PC-3 (cell line): ENCODE measurements at regions not wholly inside any gene's neighbourhood (a gene's known extent, or its start where the extent isn't known, plus 50 kb on each side); places are given as distances from the start of the nearest gene placed in this dataset.

Experiments used
- ATAC-seq: fragments of 200-7000 bp; cut with Tn5 transposase; 2 replicates; pipeline ENCODE4 v1.9.1; 2020; ENCODE audit warnings: mild to moderate bottlenecking, moderate library complexity
- BruUV-seq: library from RNA; stranded (reverse); fragments of 400-500 nt; replicated peaks from 2 replicates; lab custom pipeline; 2021; lab: Mats Ljungman, UMichigan
- CTCF ChIA-PET: fragments of 300-600 bp; sonication (Branson Sonifier 250); formaldehyde crosslinking; loops from one replicate; lab custom pipeline; 2022; ENCODE audit warnings: antibody characterized with exemption; lab: Charles Lee
- POLR2A ChIA-PET: fragments of 300-600 bp; sonication (Branson Sonifier 250); formaldehyde crosslinking; loops from one replicate; lab custom pipeline; 2022; ENCODE audit warnings: antibody characterized with exemption; ENCODE audit not compliant: unreplicated experiment; lab: Charles Lee
- DNase-seq: peaks from one replicate; pipeline ENCODE4 v3.0.0-alpha.2; 2015
- H2AFZ ChIP-seq: fragments of 300-600 bp; sonication (generic); 2 replicates; pipeline ENCODE4 v1.6.0; 2016; ENCODE audit warnings: antibody characterized with exemption, low read length
- H3F3A ChIP-seq: fragments of 300-600 bp; sonication (generic); one replicate; pipeline ENCODE4 v1.6.0; 2017; ENCODE audit warnings: antibody characterized with exemption, low read length, control low read depth, mild to moderate bottlenecking; ENCODE audit not compliant: unreplicated experiment
- H3K27ac ChIP-seq: fragments of 300-600 bp; sonication (generic); 2 replicates; pipeline ENCODE4 v1.5.1; 2016; ENCODE audit warnings: mild to moderate bottlenecking, low read length
- H3K27me3 ChIP-seq: fragments of 300-600 bp; sonication (generic); 2 replicates; pipeline ENCODE4 v1.6.1; 2016; ENCODE audit warnings: low read length, mixed read lengths
- H3K36me3 ChIP-seq: fragments of 300-600 bp; sonication (generic); 2 replicates; pipeline ENCODE4 v1.6.1; 2016; ENCODE audit warnings: low read depth, mixed run types, low read length, mixed read lengths
- H3K4me1 ChIP-seq: fragments of 300-600 bp; sonication (generic); 2 replicates; pipeline ENCODE4 v1.5.1; 2016; ENCODE audit warnings: low read length; ENCODE audit not compliant: insufficient read depth
- H3K4me2 ChIP-seq: fragments of 300-600 bp; sonication (generic); 2 replicates; pipeline ENCODE4 v1.6.0; 2016; ENCODE audit warnings: low read length
- H3K4me3 ChIP-seq: fragments of 300-600 bp; sonication (generic); 2 replicates; pipeline ENCODE4 v1.5.1; 2016; ENCODE audit warnings: mild to moderate bottlenecking, low read length, mixed read lengths
- H3K79me2 ChIP-seq: fragments of 300-600 bp; sonication (generic); 2 replicates; pipeline ENCODE4 v1.6.1; 2017; ENCODE audit warnings: low read length, mixed read lengths
- H3K9ac ChIP-seq: fragments of 300-600 bp; sonication (generic); 2 replicates; pipeline ENCODE4 v1.6.0; 2016; ENCODE audit warnings: mild to moderate bottlenecking, low read length
- H3K9me2 ChIP-seq: fragments of 300-600 bp; sonication (generic); replicated peaks from 2 replicates; pipeline ENCODE4 v1.6.1; 2016; ENCODE audit warnings: mixed run types, low read length, mixed read lengths
- H3K9me3 ChIP-seq: fragments of 300-600 bp; sonication (generic); 2 replicates; pipeline ENCODE4 v1.6.1; 2016; ENCODE audit warnings: low read length, mixed read lengths
- H4K20me1 ChIP-seq: fragments of 300-600 bp; sonication (generic); 2 replicates; pipeline ENCODE4 v1.6.1; 2016; ENCODE audit warnings: low read length, mixed read lengths
- CTCF ChIP-seq: fragments of 300-600 bp; sonication (generic); conservative IDR thresholded peaks from 2 replicates; pipeline ENCODE4 v1.5.1; 2017; ENCODE audit warnings: antibody characterized with exemption, low read depth, mild to moderate bottlenecking, low read length
- EZH2 ChIP-seq: fragments of 300-600 bp; sonication (generic); IDR thresholded peaks from one replicate; pipeline ENCODE4 v1.6.1; 2017; ENCODE audit warnings: antibody characterized with exemption, mild to moderate bottlenecking, low read length; ENCODE audit not compliant: unreplicated experiment
- EZH2phosphoT487 ChIP-seq: fragments of 300-600 bp; sonication (generic); IDR thresholded peaks from 2 replicates; pipeline ENCODE4 v1.6.1; 2018; ENCODE audit warnings: mild to moderate bottlenecking, antibody characterized with exemption, low read length, borderline replicate concordance
- intact Hi-C: fragments of 100-400 bp; cut with micrococcal nuclease; formaldehyde crosslinking; loops from 2 replicates; pipeline ENCODE4 v1.9.0; 2023

- BruUV-seq, result no TSS peak
- Histone ChIP-seq H3K79me2 (no peaks in the 10 kb centered on the region), H3F3A (no peaks in the 10 kb centered on the region)
These were observed 54.1 kb upstream of the MARCHF11 start for GRCh38 chr5:16233730-16234129.

GRCh38 chr5:16229357-16229940 lies 49.9 kb upstream of the MARCHF11 start:
- Histone ChIP-seq H4K20me1 (no peaks in the 10 kb centered on the region), H3K4me3 (no peak overlapping the region), H3K27me3 (peaks cover 15% of the 10 kb centered on the region), H3K9me3 (no peaks in the 10 kb centered on the region), H3F3A (no peaks in the 10 kb centered on the region), H3K79me2 (no peaks in the 10 kb centered on the region), H3K9me2 (no peaks in the 10 kb centered on the region), H3K4me1 (no peaks in the 10 kb centered on the region), H3K36me3 (no peaks in the 10 kb centered on the region), H3K4me2 (no peak overlapping the region), H2AFZ (no peak overlapping the region), H3K9ac (no peak overlapping the region), H3K27ac (no peak overlapping the region)
- intact Hi-C loops, result no loop called here
- ChIA-PET POLR2A (no interaction called here), CTCF (no interaction called here)
- ATAC-seq (no peak), DNase-seq (no peak)
- no peak for TF ChIP-seq EZH2phosphoT487
- no peak for TF ChIP-seq CTCF
- no peak for TF ChIP-seq EZH2
- no TSS peak for BruUV-seq

More at GRCh38 chr5:16233730-16234129, 54.1 kb upstream of the MARCHF11 start:
- TF ChIP-seq EZH2phosphoT487 (no peak), EZH2 (no peak), CTCF (no peak)
- DNase-seq (no peak), ATAC-seq (no peak)
- ChIA-PET CTCF (no interaction called here), POLR2A (no interaction called here)
- Histone ChIP-seq H3K9me3 (no peaks in the 10 kb centered on the region), H4K20me1 (no peaks in the 10 kb centered on the region), H2AFZ (no peak overlapping the region), H3K4me3 (no peak overlapping the region), H3K36me3 (no peaks in the 10 kb centered on the region), H3K4me1 (no peaks in the 10 kb centered on the region), H3K27me3 (0 out of 2 replicates have a peak, but pooled peaks cover 4% of the 10 kb centered on the region), H3K27ac (no peak overlapping the region), H3K9ac (no peak overlapping the region), H3K9me2 (no peaks in the 10 kb centered on the region), H3K4me2 (no peak overlapping the region)
- intact Hi-C loops, result no loop called here
